Testis (tissue), 2 donors: ENCODE measurements at regions not wholly inside any gene's neighbourhood (a gene's known extent, or its start where the extent isn't known, plus 50 kb on each side); places are given as distances from the start of the nearest gene placed in this dataset.

Experiments
- POLR2A ChIP-seq: fragments of 450-650 bp; IDR thresholded peaks from one replicate; pipeline ENCODE4 v1.6.1; 2017; ENCODE audit warnings: antibody characterized with exemption, mild to moderate bottlenecking, moderate library complexity
- TF ChIP-seq, protein P1 (sequence below), 3 experiments: fragments of 450-650 bp in 2 of 3; fragments of 200-600 bp in 1 of 3; sonication (generic) in 1 of 3; IDR thresholded peaks; one replicate each; pipeline ENCODE4 v1.5.1; 2016 to 2019; ENCODE audit warnings: antibody characterized with exemption in 3 of 3, mild to moderate bottlenecking in 2 of 3, moderate library complexity in 1 of 3

DNA sequence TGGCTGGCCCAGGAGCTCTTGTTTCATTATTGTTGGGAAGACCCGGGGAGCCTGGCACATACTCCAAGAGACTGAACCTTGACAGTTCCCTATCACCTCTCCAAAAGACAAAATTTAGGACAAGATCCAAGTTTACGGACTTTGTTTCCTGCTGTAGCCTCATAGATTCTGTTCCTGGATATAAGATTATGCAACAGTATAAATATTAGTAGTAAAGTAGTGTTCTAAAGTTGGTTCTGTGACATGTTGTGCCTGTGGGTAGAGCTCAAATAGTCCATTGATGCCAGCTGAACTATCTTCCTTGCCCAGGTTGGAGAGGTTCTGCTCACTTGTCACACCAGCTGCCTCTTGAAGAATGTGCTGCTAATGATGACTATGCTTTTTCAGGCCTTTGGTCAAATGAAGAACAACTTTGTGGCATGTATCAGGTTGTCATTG lies 430.2 kb downstream of the DMAC1 start:
- TF ChIP-seq, protein P1, sequence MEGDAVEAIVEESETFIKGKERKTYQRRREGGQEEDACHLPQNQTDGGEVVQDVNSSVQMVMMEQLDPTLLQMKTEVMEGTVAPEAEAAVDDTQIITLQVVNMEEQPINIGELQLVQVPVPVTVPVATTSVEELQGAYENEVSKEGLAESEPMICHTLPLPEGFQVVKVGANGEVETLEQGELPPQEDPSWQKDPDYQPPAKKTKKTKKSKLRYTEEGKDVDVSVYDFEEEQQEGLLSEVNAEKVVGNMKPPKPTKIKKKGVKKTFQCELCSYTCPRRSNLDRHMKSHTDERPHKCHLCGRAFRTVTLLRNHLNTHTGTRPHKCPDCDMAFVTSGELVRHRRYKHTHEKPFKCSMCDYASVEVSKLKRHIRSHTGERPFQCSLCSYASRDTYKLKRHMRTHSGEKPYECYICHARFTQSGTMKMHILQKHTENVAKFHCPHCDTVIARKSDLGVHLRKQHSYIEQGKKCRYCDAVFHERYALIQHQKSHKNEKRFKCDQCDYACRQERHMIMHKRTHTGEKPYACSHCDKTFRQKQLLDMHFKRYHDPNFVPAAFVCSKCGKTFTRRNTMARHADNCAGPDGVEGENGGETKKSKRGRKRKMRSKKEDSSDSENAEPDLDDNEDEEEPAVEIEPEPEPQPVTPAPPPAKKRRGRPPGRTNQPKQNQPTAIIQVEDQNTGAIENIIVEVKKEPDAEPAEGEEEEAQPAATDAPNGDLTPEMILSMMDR (IDR thresholded peaks at IDR 0.05), result no peak
- no peak for TF ChIP-seq POLR2A
